ENCODE measurements at regions not wholly inside any gene's neighbourhood (a gene's known extent, or its start where the extent isn't known, plus 50 kb on each side); places are given as distances from the start of the nearest gene placed in this dataset.

DNA sequence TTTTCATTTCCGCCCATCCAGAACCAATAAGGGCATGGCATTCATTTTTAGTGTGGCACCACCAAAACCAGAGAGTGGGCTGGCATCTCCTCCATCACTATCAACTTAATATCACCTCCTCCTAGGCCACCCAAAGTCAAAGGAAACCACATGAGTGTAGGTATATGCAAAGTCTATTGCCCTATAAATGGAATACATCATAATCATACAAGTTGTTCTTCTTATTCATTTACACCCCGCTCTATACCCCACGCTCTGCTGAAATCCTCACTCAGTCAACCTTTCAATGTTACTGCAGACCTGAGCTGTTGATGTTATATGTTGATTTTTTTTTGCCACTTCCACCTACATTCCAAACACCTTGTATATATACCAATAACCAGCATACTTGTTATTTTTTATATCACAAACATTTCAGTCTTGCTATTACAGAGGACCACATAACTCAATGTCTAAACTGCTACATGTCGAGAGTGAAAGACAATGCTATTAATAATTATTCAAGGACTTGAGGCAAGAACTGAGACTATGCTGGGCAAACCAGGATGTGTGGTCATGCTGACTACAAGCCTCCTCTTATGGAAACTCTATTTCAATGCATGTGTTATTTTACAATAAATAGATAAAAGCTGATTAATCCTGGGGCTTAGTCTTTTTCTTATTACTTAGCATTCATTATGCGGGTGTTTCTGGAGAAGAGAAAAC is 466.5 kb upstream of the ID2 start (continued):
- TF ChIP-seq FOSL2 (IDR thresholded peaks at IDR 0.05) (no peak), FOSL2 (CRISPR knock-in tag; IDR thresholded peaks at IDR 0.05) (no peak), NFE2L2 (conservative IDR thresholded peaks at IDR 0.05; ENCODE audit: low read length) (no peak), ZSCAN20 (CRISPR knock-in tag; IDR thresholded peaks at IDR 0.05) (no peak), RARB (CRISPR knock-in tag; IDR thresholded peaks at IDR 0.05) (no peak), PHF8 (IDR thresholded peaks at IDR 0.05; ENCODE audit: borderline replicate concordance, low read depth) (no peak), FOSB (CRISPR knock-in tag; IDR thresholded peaks at IDR 0.05) (no peak)

DNA sequence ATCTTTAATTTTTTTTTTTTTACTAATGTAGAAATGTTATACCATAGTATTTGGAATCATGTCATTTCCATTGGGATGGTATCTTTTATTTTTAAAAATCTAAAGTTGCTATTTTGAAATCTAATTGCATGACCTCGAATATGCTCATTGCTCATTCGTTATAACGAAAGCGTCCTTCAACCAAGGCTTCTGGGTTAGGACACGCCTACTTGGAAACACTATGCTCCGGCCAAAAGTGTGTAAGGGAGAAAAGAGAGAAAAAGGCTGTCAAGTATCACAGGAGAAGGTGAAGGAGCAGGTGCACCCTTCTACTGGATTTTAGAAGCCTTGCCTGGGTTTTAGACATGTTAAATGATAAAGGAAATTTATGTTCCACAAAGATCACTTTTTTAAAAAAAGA is 465.9 kb upstream of the ID2 start:
- 68% methylated on average over 6 of the region's 6 CpGs for WGBS (ENCODE audit: missing lambda C conversion rate)
- Histone ChIP-seq H3K27ac (no peak overlapping the region), H3K4me3 (no peak overlapping the region), H3K4me2 (no peak overlapping the region), H3K9me3 (0 out of 3 replicates have a peak, but pooled peaks cover 2% of the 10 kb centered on the region), H3K4me1 (no peaks in the 10 kb centered on the region)
- ChIA-PET CTCF (no interaction called here), POLR2A (no interaction called here)
- DNase-seq (ENCODE audit: low read depth in 1 of 2, low spot score in 1 of 2) (no peak), FAIRE-seq (no peak), ATAC-seq (no peak)
- TF ChIP-seq KDM5A (IDR thresholded peaks at IDR 0.05) (no peak), RNF2 (IDR thresholded peaks at IDR 0.05; ENCODE audit: borderline replicate concordance, low read depth) (no peak), RFX5 (IDR thresholded peaks at IDR 0.05) (no peak), FOSB (CRISPR knock-in tag; IDR thresholded peaks at IDR 0.05) (no peak), HOXB5 (CRISPR knock-in tag; IDR thresholded peaks at IDR 0.05) (no peak), SMC3 (IDR thresholded peaks at IDR 0.05) (no peak)

DNA sequence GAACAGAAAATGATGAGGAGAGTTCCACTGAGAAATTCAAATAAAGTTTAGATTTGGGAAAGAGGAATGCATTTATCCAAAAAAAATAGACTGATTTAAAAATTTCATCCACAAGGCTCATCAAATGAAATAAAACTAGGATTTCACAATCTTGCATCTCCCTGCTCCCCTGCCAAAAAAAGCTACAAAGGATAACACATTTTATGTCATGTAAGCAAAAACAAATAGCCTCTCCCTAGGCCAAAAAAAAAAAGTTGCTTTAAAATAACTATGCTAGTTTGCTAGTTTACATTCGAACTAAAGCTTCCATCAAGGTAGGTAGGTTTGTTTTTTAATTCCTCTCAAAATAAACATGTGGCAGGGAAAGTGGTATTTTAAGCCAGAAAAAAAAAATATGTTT is 465.5 kb upstream of the ID2 start:
- DNase-seq (ENCODE audit: low read depth in 1 of 2, low spot score in 1 of 2) (no peak), ATAC-seq (no peak), FAIRE-seq (no peak)
- no peaks in the 10 kb centered on the region for H3K4me1 ChIP-seq
- no peak overlapping the region for H3K4me3 ChIP-seq
- POLR2A ChIA-PET = no interaction called here
- CTCF ChIA-PET = no interaction called here
- H3K27ac ChIP-seq = no peak overlapping the region
- peak; percentile 90 for TF ChIP-seq MAFK (IDR thresholded peaks at IDR 0.05; ENCODE audit: partially characterized antibody)
- TF ChIP-seq PHF8 (IDR thresholded peaks at IDR 0.05; ENCODE audit: borderline replicate concordance, low read depth) = no peak
- H3K9me3 ChIP-seq = 0 out of 3 replicates have a peak, but pooled peaks cover 2% of the 10 kb centered on the region
- WGBS (ENCODE audit: missing lambda C conversion rate) = 23% methylated on average over 1 of the region's 1 CpG
- H3K4me2 ChIP-seq = no peak overlapping the region

DNA sequence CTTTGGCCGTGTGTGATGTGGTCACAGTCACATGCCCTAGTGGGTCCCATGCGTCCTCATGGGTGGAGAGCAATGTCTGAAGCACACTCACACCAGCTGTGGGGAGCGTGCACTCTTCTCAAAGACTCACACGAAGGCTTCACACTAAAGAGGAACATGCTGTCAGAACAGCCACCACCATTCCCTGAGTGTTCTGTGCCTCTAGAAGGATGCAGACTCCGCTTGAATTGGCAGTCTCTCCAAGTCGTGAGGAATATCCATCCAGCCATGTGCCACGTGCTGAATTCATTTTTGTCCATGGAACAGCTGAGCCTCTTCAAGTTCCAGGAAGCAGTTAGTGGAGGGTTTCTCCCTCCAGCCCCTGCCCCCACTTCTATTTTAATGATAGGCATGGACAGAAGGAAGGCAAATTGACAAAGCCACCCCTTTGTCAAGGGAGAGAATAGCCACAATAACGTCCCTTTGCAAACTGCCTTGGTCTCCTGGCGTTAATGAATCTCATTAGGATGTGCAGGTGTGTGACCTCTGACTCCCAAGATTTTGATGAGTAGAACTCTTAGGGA is 464.3 kb upstream of the ID2 start:
- WGBS (ENCODE audit: missing lambda C conversion rate) = 57% methylated on average over 9 of the region's 9 CpGs
- H3K4me1 ChIP-seq = no peaks in the 10 kb centered on the region
- H3K4me2 ChIP-seq = no peak overlapping the region
- ATAC-seq (peak in 1 of 2 experiments; percentile 37; a peak in 1 of 6 replicates), FAIRE-seq (no peak), DNase-seq (ENCODE audit: low read depth in 1 of 2, low spot score in 1 of 2) (no peak)
- H3K4me3 ChIP-seq = no peak overlapping the region
- TF ChIP-seq KDM1A (IDR thresholded peaks at IDR 0.05; ENCODE audit: low read depth) = no peak
- TF ChIP-seq FOSL2 (IDR thresholded peaks at IDR 0.05) = no peak
- TF ChIP-seq FOSL2 (CRISPR knock-in tag; IDR thresholded peaks at IDR 0.05) = no peak
- TF ChIP-seq EP300 (IDR thresholded peaks at IDR 0.05) = no peak
- no peak for TF ChIP-seq NPAS2 (CRISPR knock-in tag; IDR thresholded peaks at IDR 0.05; ENCODE audit: borderline replicate concordance)
- no peak for TF ChIP-seq BHLHE40 (IDR thresholded peaks at IDR 0.05; ENCODE audit: low read depth, low read length)
- no peak for TF ChIP-seq CEBPB (IDR thresholded peaks at IDR 0.05)
- TF ChIP-seq CHD2 (IDR thresholded peaks at IDR 0.05; ENCODE audit: low read length, partially characterized antibody) = no peak
- TF ChIP-seq FOSB (CRISPR knock-in tag; IDR thresholded peaks at IDR 0.05) = no peak
- TF ChIP-seq, protein P1, sequence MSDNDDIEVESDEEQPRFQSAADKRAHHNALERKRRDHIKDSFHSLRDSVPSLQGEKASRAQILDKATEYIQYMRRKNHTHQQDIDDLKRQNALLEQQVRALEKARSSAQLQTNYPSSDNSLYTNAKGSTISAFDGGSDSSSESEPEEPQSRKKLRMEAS (IDR thresholded peaks at IDR 0.05) = no peak
- no peak for TF ChIP-seq ZC3H11A (IDR thresholded peaks at IDR 0.05)
- TF ChIP-seq HOXA7 (CRISPR knock-in tag; IDR thresholded peaks at IDR 0.05) = no peak
- TF ChIP-seq, protein P2, sequence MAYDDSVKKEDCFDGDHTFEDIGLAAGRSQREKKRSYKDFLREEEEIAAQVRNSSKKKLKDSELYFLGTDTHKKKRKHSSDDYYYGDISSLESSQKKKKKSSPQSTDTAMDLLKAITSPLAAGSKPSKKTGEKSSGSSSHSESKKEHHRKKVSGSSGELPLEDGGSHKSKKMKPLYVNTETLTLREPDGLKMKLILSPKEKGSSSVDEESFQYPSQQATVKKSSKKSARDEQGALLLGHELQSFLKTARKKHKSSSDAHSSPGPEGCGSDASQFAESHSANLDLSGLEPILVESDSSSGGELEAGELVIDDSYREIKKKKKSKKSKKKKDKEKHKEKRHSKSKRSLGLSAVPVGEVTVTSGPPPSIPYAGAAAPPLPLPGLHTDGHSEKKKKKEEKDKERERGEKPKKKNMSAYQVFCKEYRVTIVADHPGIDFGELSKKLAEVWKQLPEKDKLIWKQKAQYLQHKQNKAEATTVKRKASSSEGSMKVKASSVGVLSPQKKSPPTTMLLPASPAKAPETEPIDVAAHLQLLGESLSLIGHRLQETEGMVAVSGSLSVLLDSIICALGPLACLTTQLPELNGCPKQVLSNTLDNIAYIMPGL (CRISPR knock-in tag; IDR thresholded peaks at IDR 0.05; ENCODE audit: borderline replicate concordance) = no peak
- no peak for TF ChIP-seq FOXS1 (CRISPR knock-in tag; IDR thresholded peaks at IDR 0.05)
- no peak for TF ChIP-seq CBX8 (IDR thresholded peaks at IDR 0.05)
- no peak for TF ChIP-seq RNF2 (IDR thresholded peaks at IDR 0.05; ENCODE audit: borderline replicate concordance, low read depth)
- TF ChIP-seq CBX2 (IDR thresholded peaks at IDR 0.05; ENCODE audit: borderline replicate concordance, low read depth) = no peak
- TF ChIP-seq ZNF302 (CRISPR knock-in tag; IDR thresholded peaks at IDR 0.05) = no peak
- TF ChIP-seq HEYL (CRISPR knock-in tag; IDR thresholded peaks at IDR 0.05) = no peak
- no peak for TF ChIP-seq POLR2AphosphoS2 (conservative IDR thresholded peaks at IDR 0.05; ENCODE audit: low read length)
- no peak overlapping the region for H3K27ac ChIP-seq
- CTCF ChIA-PET = interaction anchor here (1.5 kb wide), 1 partner anchor 46 kb away, joined by 4 read pairs; no protein-coding TSS in a partner anchor
- no peaks in the 10 kb centered on the region for H3K9me3 ChIP-seq
- POLR2A ChIA-PET = interaction anchor here (0.6 kb wide), 1 partner anchor 465 kb away, joined by 3 read pairs; no protein-coding TSS in a partner anchor
